ENCODE measurements at regions not wholly inside any gene's neighbourhood (a gene's known extent, or its start where the extent isn't known, plus 50 kb on each side); places are given as distances from the start of the nearest gene placed in this dataset.

- TF ChIP-seq CTCF (IDR thresholded peaks at IDR 0.05): no peak
- no peak for TF ChIP-seq TAF1 (IDR thresholded peaks at IDR 0.05; ENCODE audit: borderline replicate concordance, low read depth, low read length)
- TF ChIP-seq EZH2phosphoT487 (IDR thresholded peaks at IDR 0.05; ENCODE audit: borderline replicate concordance, low read depth): no peak
- TF ChIP-seq NFIC (IDR thresholded peaks at IDR 0.05; ENCODE audit: borderline replicate concordance): no peak
- no peak for TF ChIP-seq TCF12 (IDR thresholded peaks at IDR 0.05)
- TF ChIP-seq MAX (IDR thresholded peaks at IDR 0.05; ENCODE audit: low read depth): no peak
- no peak for TF ChIP-seq REST (IDR thresholded peaks at IDR 0.05; ENCODE audit: low read depth, low read length)
- no peak for TF ChIP-seq SIN3A (IDR thresholded peaks at IDR 0.05; ENCODE audit: borderline replicate concordance, low read depth, low read length)
- TF ChIP-seq ZBTB33 (IDR thresholded peaks at IDR 0.05; ENCODE audit: borderline replicate concordance, low read depth): no peak
- no peak for TF ChIP-seq SMC3 (IDR thresholded peaks at IDR 0.05; ENCODE audit: low read depth, low read length)
- no peak for TF ChIP-seq FOXJ3 (CRISPR knock-in tag; IDR thresholded peaks at IDR 0.05)
- no peak for TF ChIP-seq RAD21 (IDR thresholded peaks at IDR 0.05; ENCODE audit: low read length)
- TF ChIP-seq FOSL2 (IDR thresholded peaks at IDR 0.05; ENCODE audit: borderline replicate concordance, low read depth): no peak
Observed at GRCh38 chr5:135238622-135239452, 160.2 kb downstream of the MACROH2A1 start.
